Esophagus (tissue), 2 donors: ENCODE measurements at regions not wholly inside any gene's neighbourhood (a gene's known extent, or its start where the extent isn't known, plus 50 kb on each side); places are given as distances from the start of the nearest gene placed in this dataset.

Experiments
- H3K27ac ChIP-seq, 2 donors: one replicate each; pipeline ENCODE4 v1.5.1; 2013; ENCODE audit warnings: low read depth in 2 of 2, mild to moderate bottlenecking in 2 of 2, inconsistent platforms in 1 of 2, low read length in 1 of 2, moderate library complexity in 1 of 2
- H3K27me3 ChIP-seq, 2 donors: one replicate each; pipeline ENCODE4 v1.6.1; 2013; ENCODE audit warnings: low read length in 2 of 2, control low read depth in 1 of 2, mild to moderate bottlenecking in 1 of 2; ENCODE audit not compliant: insufficient read depth in 2 of 2, control insufficient read depth in 1 of 2
- H3K36me3 ChIP-seq, 2 donors: one replicate each; pipeline ENCODE4 v1.6.1; 2013; ENCODE audit warnings: low read length in 1 of 2; ENCODE audit not compliant: control insufficient read depth in 2 of 2, insufficient read depth in 2 of 2
- H3K4me1 ChIP-seq, 2 donors: one replicate each; pipeline ENCODE4 v1.6.1; 2013; ENCODE audit warnings: low read length in 1 of 2; ENCODE audit not compliant: control insufficient read depth in 2 of 2, insufficient read depth in 2 of 2
- H3K4me3 ChIP-seq, 2 donors: one replicate each; pipeline ENCODE4 v1.5.1; 2013; ENCODE audit warnings: low read length in 2 of 2, mild to moderate bottlenecking in 2 of 2, low read depth in 1 of 2, moderate library complexity in 1 of 2
- H3K9me3 ChIP-seq, 2 donors: one replicate each; pipeline ENCODE4 v1.6.1; 2013; ENCODE audit warnings: mild to moderate bottlenecking in 2 of 2, low read depth in 1 of 2, low read length in 1 of 2, moderate library complexity in 1 of 2; ENCODE audit not compliant: control insufficient read depth in 2 of 2, insufficient read depth in 1 of 2
- WGBS, 2 donors: extraction: QIAGEN DNeasy Blood & Tissue Kit; methylation state at CpG; one replicate each; pipeline ENCODE4 v1.1.7; 2013; 5-methylcytosine and 5-hydroxymethylcytosine counted together
- donor health status: healthy with polysubstance abuse.
- donor health status: Bipolar disorder and iron deficiency.

- H3K27me3 ChIP-seq: no peaks in the 10 kb centered on the region
- H3K36me3 ChIP-seq: no peaks in the 10 kb centered on the region
- no peak overlapping the region for H3K27ac ChIP-seq
- 84 to 85% methylated on average over 2 of the region's 2 CpGs for WGBS, 2 donors
- H3K4me3 ChIP-seq: no peak overlapping the region
- H3K4me1 ChIP-seq: no peaks in the 10 kb centered on the region
- no peaks in the 10 kb centered on the region for H3K9me3 ChIP-seq
Observed at GRCh38 chr2:122117371-122117770, 361.9 kb downstream of the TSN start.

DNA sequence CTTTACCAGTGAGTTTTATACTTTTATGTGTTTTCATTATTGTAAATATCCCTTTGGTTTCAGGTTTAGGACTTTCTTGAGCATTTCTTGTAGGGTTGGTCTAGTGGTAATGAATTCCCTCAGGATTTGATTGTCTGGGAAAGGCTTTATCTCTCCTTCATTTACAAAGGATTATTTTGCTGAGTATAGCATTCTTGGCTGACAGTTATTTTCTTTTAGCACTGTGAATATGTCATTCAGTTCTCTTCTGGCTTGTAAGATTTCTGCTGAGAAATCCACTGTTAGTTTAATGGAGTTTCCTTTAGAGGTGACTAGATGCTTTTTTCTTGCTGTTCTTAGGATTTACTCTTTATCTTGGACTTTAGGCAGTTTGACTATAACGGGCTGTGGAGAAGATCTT lies 373.9 kb downstream of the TSN start:
- H3K4me3 ChIP-seq: no peak overlapping the region
- no peak overlapping the region for H3K27ac ChIP-seq
- 81 to 89% methylated on average over 1 of the region's 1 CpG for WGBS, 2 donors
- H3K4me1 ChIP-seq: no peaks in the 10 kb centered on the region
- H3K9me3 ChIP-seq: peaks cover 12 to 15% of the 10 kb centered on the region in 2 donors
- no peaks in the 10 kb centered on the region for H3K27me3 ChIP-seq
- no peaks in the 10 kb centered on the region for H3K36me3 ChIP-seq

DNA sequence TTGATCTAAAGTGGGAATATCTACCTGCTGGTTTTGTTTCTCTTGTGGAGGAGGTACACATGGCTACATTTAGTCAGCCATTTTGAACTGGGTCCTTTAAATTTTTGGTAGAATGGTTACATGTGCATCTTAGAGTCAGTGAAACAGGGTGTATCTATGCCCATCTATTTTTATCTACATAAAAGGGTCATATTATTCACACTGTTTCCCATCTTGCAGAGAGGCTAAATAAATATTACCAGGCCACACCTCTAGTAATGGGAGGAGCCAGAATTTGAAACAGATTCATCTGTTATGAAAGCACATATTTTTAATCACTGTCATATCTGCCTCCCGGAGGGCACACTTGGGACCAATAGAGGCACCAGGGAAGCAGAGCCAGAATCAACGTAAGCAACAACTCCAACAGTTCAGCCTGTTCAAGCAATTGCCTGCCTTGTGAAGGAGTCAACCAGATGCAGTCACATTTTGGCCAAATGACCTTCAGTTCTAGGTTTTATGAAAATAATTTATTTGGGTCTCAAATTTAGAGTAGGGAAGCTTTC lies 376.8 kb downstream of the TSN start:
- 56 to 73% methylated on average over 2 of the region's 2 CpGs for WGBS, 2 donors
- Histone ChIP-seq H3K4me1 (no peaks in the 10 kb centered on the region), H3K27ac (no peak overlapping the region), H3K36me3 (no peaks in the 10 kb centered on the region), H3K27me3 (no peaks in the 10 kb centered on the region), H3K4me3 (no peak overlapping the region), H3K9me3 (peaks cover 12% of the 10 kb centered on the region in 2 donors)

DNA sequence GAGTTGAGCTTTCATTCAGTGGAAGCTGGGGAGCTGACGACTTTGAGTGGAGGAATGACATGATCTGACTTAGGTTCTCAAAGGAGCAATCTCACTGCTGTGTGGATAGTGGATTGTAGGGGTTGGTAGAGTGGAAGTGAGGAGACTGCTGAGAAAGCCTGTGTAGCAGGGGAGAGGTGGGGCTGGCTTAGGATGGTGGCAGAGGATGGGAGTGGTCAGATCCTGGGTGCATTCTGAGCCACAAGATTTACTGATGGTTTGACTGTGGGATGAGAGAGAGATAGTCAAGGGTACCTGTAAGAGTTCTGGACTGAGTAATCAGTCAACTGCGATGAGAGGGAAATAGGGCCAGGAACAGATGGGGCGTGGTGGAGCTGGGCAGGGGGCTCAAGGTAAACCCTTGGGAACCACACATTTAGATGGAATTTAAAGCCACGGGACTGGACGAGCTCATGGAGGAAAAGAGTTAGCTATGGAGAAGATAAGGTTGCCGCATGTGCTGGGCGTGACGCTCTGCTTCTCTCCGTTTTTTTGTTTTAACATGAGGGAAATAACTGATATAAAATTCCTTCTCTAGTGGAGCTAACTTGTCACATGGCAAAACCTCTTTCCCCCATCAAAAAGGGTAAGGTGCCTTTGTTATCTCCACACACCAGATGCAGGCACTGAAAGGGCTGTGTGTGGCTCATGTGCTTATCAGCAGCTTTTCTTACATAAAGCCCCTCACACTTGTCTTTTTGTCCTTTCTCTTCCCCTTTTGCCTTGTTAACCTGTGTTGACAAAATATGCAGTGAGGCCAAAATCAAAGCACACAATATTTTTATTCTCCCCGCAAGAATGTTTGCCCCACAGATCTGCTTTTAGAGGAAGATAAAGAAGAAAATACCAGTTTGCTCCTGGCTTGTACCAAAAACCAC lies 379.8 kb downstream of the TSN start:
- Histone ChIP-seq H3K36me3 (no peaks in the 10 kb centered on the region), H3K4me1 (no peaks in the 10 kb centered on the region), H3K27me3 (no peaks in the 10 kb centered on the region), H3K4me3 (no peak overlapping the region), H3K27ac (no peak overlapping the region), H3K9me3 (peaks cover 11 to 12% of the 10 kb centered on the region in 2 donors)
- 56 to 61% methylated on average over 10 of the region's 10 CpGs for WGBS, 2 donors

DNA sequence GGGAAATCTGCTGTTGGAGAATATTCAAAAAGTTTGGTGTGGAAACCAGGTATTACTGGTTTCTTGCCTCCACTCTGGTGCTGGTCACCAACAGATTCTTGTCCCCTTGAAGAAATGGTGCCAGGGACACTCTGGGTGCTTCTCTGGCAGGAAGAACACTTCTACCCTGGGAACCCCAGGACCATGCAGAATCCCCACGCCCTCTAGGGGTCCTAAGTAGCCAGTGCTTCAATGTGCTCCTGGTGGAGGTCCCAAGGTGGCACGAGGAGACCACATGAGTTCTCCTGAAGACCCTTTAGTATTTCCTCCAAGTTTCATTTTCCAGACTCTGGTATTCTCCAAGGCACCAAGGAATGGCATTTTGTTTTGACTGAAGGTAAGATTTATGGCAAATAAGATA lies 380.6 kb downstream of the TSN start:
- Histone ChIP-seq H3K36me3 (no peaks in the 10 kb centered on the region), H3K4me1 (no peaks in the 10 kb centered on the region), H3K27ac (no peak overlapping the region), H3K9me3 (peaks cover 6 to 8% of the 10 kb centered on the region in 2 donors), H3K27me3 (no peaks in the 10 kb centered on the region), H3K4me3 (no peak overlapping the region)
- WGBS, 2 donors: 28 to 39% methylated on average over 2 of the region's 2 CpGs

DNA sequence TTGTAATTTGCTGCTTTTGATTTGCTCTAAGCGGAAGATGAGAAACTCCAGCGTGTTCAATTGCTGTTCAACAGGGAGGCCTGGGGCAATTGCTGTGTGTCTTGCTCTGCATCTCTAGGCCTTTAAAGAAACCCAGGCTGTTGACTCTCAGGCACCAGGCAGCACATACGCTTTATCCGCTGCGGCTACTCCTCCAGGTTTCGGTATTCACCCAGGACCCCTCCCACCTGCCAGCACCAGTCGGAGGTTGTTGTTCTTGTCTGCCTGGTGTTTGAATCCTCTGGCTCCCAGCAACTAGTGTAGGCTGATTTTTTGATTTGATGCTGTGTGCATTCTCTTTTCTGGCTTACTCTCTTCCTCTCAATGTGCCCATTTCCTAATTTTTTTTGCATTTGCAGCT lies 383.1 kb downstream of the TSN start:
- WGBS, 2 donors: 83 to 87% methylated on average over 7 of the region's 7 CpGs

DNA sequence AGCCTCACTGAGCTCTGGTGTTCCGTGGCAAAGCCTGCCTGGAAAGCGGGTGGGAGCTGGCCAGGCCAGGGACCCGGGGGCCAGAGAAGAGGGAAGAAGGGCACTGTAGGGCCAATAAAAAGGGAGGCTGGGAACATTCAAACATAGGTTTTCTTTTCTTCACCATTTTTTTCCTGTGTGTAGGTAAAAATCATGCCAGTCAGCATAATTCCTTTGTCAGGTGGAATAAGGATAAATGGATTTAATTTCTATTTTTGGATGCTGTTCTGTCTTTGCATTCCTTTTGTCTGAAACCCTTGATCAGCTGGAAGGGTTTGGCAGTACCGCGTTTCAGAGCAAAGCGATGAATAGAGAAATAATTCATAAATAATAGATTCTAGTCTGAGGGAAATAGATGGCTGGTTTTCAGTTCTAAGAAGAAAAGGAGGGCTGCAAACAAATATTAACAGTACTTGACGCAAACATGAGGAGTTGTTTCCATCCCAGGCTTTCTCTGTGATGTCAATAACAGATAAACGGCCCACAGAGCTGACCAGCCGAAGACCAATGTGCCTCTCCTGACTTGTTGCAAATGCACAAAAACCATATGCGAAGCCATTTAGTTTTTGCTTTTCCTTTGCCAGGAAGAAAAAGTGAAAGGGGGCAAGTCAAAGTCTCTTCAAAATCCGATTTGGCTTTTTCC lies 384.4 kb downstream of the TSN start:
- no peaks in the 10 kb centered on the region for H3K9me3 ChIP-seq
- H3K27ac ChIP-seq: no peak overlapping the region
- no peaks in the 10 kb centered on the region for H3K27me3 ChIP-seq
- no peaks in the 10 kb centered on the region for H3K36me3 ChIP-seq
- WGBS, 2 donors: 70 to 76% methylated on average over 11 of the region's 11 CpGs
- H3K4me3 ChIP-seq: no peak overlapping the region
- H3K4me1 ChIP-seq: no peaks in the 10 kb centered on the region

More for the DNA sequence above, 383.1 kb downstream of the TSN start:
- no peak overlapping the region for H3K4me3 ChIP-seq
- no peak overlapping the region for H3K27ac ChIP-seq
- no peaks in the 10 kb centered on the region for H3K27me3 ChIP-seq
- no peaks in the 10 kb centered on the region for H3K4me1 ChIP-seq
- no peaks in the 10 kb centered on the region for H3K9me3 ChIP-seq
- no peaks in the 10 kb centered on the region for H3K36me3 ChIP-seq

GRCh38 chr2:122144884-122145283 lies 389.4 kb downstream of the TSN start:
- no peaks in the 10 kb centered on the region for H3K27me3 ChIP-seq
- WGBS, 2 donors: 87 to 95% methylated on average over 3 of the region's 3 CpGs
- peaks cover 0 to 3% of the 10 kb centered on the region in 2 donors for H3K9me3 ChIP-seq
- H3K4me3 ChIP-seq: no peak overlapping the region
- H3K27ac ChIP-seq: no peak overlapping the region
- H3K4me1 ChIP-seq: no peaks in the 10 kb centered on the region
- no peaks in the 10 kb centered on the region for H3K36me3 ChIP-seq

DNA sequence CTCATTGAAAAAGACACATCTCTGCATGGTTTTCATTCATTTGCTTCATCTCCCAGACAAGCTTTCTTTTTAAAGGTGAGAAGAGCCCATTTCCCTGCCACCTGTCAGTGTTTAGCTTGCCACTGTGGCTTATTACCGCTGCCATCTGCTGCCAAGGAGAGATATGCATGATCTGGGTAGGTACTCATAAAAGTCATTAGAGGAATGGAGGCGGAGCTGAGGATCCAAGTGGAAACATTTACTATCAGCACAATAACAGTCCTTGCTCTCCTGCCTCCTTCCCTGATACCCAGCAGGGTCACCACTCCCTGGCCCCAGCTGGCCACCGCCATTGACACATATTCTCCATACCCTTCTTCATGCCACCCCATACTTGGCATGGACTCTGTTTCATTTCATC lies 390.4 kb downstream of the TSN start:
- no peak overlapping the region for H3K27ac ChIP-seq
- 82 to 90% methylated on average over 3 of the region's 3 CpGs for WGBS, 2 donors
- peaks cover 0 to 3% of the 10 kb centered on the region in 2 donors for H3K9me3 ChIP-seq
- H3K27me3 ChIP-seq: no peaks in the 10 kb centered on the region
- H3K4me1 ChIP-seq: no peaks in the 10 kb centered on the region
- H3K4me3 ChIP-seq: no peak overlapping the region
- H3K36me3 ChIP-seq: no peaks in the 10 kb centered on the region
